C4-2B (cell line): ENCODE measurements at regions not wholly inside any gene's neighbourhood (a gene's known extent, or its start where the extent isn't known, plus 50 kb on each side); places are given as distances from the start of the nearest gene placed in this dataset.

Experiments used
- ZFX ChIP-seq: fragments of 450-650 bp; IDR thresholded peaks from 2 replicates; pipeline ENCODE4 v1.6.1; 2017
- TF ChIP-seq, protein P1 (sequence below): fragments of 450-650 bp; conservative IDR thresholded peaks from 2 replicates; pipeline ENCODE4 v1.5.1; 2017; ENCODE audit warnings: mild to moderate bottlenecking

DNA sequence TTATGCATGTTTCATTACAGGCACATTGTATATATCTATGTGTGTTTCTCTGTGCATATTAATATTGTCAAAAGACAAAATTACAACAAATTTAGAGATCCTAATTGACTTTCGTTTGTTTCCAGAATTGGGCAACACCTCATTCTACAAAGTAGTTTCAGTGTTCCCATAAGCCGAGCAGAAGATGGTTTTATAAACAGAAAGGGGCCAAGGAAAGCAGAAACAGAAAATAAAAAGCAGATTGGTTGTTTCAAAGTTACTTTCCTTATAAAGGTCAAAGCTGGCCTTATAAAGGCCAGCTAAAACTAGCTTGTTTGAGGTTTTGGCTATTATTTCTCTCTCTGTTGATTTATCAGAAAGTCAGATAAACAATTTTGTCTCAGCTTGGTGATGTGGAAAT is 116.2 kb upstream of the FGGY start:
- TF ChIP-seq, protein P1, sequence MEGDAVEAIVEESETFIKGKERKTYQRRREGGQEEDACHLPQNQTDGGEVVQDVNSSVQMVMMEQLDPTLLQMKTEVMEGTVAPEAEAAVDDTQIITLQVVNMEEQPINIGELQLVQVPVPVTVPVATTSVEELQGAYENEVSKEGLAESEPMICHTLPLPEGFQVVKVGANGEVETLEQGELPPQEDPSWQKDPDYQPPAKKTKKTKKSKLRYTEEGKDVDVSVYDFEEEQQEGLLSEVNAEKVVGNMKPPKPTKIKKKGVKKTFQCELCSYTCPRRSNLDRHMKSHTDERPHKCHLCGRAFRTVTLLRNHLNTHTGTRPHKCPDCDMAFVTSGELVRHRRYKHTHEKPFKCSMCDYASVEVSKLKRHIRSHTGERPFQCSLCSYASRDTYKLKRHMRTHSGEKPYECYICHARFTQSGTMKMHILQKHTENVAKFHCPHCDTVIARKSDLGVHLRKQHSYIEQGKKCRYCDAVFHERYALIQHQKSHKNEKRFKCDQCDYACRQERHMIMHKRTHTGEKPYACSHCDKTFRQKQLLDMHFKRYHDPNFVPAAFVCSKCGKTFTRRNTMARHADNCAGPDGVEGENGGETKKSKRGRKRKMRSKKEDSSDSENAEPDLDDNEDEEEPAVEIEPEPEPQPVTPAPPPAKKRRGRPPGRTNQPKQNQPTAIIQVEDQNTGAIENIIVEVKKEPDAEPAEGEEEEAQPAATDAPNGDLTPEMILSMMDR: no peak
- TF ChIP-seq ZFX: no peak
